Naive B cell (primary cell): ENCODE measurements at regions not wholly inside any gene's neighbourhood (a gene's known extent, or its start where the extent isn't known, plus 50 kb on each side); places are given as distances from the start of the nearest gene placed in this dataset.
"Not testable (repeated sequence)": the region's sequence is repeated elsewhere in the genome, so short reads cannot be mapped to it uniquely, and the experiment has no call there.

Experiments used
- ATAC-seq, 2 donors: fragments of 150-1000 bp; cut with Tn5 transposase; 2 replicates each; pipeline ENCODE4 v1.10.0; 2021; ENCODE audit warnings: low read depth in 2 of 2, mild to moderate bottlenecking in 2 of 2, moderate library complexity in 2 of 2
- DNase-seq: peaks from one replicate; pipeline ENCODE4 v3.0.0; 2022
- H3K27ac Mint-ChIP-seq, 6 donors: one replicate each; pipeline ENCODE4 v1.8.0; 2020 to 2022; ENCODE audit warnings: mild to moderate bottlenecking in 6 of 6, mixed read lengths in 6 of 6, moderate library complexity in 5 of 6, inconsistent platforms in 2 of 6
- H3K27me3 Mint-ChIP-seq, 3 donors: one replicate each; pipeline ENCODE4 v1.8.0; 2021 to 2022; ENCODE audit warnings: mixed read lengths in 3 of 3, mild to moderate bottlenecking in 1 of 3
- H3K36me3 Mint-ChIP-seq, 2 donors: one replicate each; pipeline ENCODE4 v1.8.0; 2020 to 2022; ENCODE audit warnings: mixed read lengths in 2 of 2, inconsistent platforms in 1 of 2, mild to moderate bottlenecking in 1 of 2
- H3K4me1 Mint-ChIP-seq, 3 donors: one replicate each; pipeline ENCODE4 v1.8.0; 2020 to 2022; ENCODE audit warnings: mixed read lengths in 3 of 3, inconsistent platforms in 1 of 3, mild to moderate bottlenecking in 1 of 3, moderate library complexity in 1 of 3
- H3K4me3 Mint-ChIP-seq, 8 donors: one replicate each; pipeline ENCODE4 v1.8.0; 2020 to 2022; ENCODE audit warnings: mild to moderate bottlenecking in 8 of 8, mixed read lengths in 8 of 8, moderate library complexity in 8 of 8, inconsistent platforms in 2 of 8
- H3K9me3 Mint-ChIP-seq, 7 donors: one replicate each; pipeline ENCODE4 v1.8.0; 2020 to 2022; ENCODE audit warnings: mixed read lengths in 7 of 7, mild to moderate bottlenecking in 5 of 7, inconsistent platforms in 2 of 7, moderate library complexity in 1 of 7

DNA sequence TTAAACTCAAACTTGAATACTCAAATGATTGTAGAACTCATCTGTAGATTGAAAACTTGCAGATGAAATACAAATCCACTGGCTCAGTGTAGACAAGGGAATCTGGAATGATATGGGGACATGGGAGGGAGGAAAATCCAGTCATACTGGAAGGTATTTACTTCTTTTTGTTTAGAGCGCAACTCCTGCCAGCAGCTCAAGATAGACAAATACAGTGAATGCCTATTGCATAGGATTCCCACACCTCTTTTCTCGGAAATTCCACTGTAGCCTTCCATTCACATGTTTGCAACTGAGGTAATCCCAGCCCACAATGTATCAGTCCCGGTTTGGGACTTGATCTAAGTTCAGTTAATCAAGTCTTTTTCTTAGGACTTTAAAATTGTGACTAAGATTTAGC is 311.2 kb downstream of the PTPRC start:
- Mint-ChIP-seq H3K27ac (no peak overlapping the region), H3K4me1 (peaks cover 0 to 13% (median 1%) of the 10 kb centered on the region in 3 donors), H3K9me3 (peaks cover 0 to 11% (median 8%) of the 10 kb centered on the region in 7 donors), H3K4me3 (no peak overlapping the region), H3K27me3 (peaks cover 0 to 3% (median 0%) of the 10 kb centered on the region in 3 donors), H3K36me3 (no peaks in the 10 kb centered on the region)
- DNase-seq (no peak), ATAC-seq (no peak)

DNA sequence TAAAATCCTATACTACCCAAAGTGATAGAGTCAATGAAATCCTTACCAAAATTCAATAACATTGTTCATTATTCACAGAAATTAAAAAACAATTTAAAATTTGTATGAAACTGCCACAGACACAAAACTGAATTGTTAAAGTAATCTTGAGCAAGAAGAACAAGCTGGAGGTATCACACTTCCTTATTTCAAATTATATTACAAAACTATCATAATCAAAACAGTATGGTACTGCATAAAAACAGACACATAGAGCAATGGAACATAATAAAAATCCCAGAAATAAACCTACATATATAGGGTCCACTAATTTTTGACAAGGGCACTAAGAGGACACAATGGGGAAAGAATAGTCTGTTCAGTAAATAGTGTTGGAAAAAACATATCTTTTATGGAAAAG is 316.2 kb downstream of the PTPRC start:
- Mint-ChIP-seq H3K36me3 (no peaks in the 10 kb centered on the region), H3K4me1 (peaks cover 0 to 13% (median 1%) of the 10 kb centered on the region in 3 donors), H3K27me3 (peaks cover 0 to 3% (median 0%) of the 10 kb centered on the region in 3 donors), H3K9me3 (peaks cover 0 to 14% (median 7%) of the 10 kb centered on the region in 7 donors), H3K27ac (no peak overlapping the region), H3K4me3 (no peak overlapping the region)
- no peak for DNase-seq
- ATAC-seq: no peak

DNA sequence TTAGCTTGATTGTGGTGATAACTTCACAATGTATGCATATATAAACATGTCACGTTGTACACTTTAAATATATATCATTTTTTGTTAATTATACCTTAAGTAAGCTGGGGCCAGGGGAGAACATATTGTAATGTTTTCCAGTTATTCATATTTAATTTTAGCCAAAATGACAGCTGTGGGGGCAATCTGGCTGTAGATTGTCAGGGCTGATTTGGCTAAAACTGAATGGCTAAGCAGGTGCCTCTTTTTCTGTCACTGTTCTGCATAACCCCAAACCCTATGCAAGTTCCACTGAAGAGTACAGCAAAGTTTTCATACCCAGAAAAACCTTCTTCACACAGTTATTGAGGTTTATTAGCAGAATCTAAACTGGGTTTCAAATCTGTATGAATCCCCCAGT is 318.2 kb downstream of the PTPRC start:
- Mint-ChIP-seq H3K36me3 (no peaks in the 10 kb centered on the region), H3K4me1 (peaks cover 0 to 7% (median 1%) of the 10 kb centered on the region in 3 donors), H3K27me3 (peaks cover 0 to 3% (median 0%) of the 10 kb centered on the region in 3 donors), H3K4me3 (no peak overlapping the region), H3K9me3 (peaks cover 0 to 14% (median 7%) of the 10 kb centered on the region in 7 donors), H3K27ac (no peak overlapping the region)
- DNase-seq: no peak
- no peak for ATAC-seq

- DNase-seq: no peak
- Mint-ChIP-seq H3K27me3 (no peaks in the 10 kb centered on the region), H3K36me3 (no peaks in the 10 kb centered on the region), H3K4me3 (no peak overlapping the region), H3K9me3 (peaks cover 2 to 24% (median 13%) of the 10 kb centered on the region in 7 donors), H3K4me1 (no peaks in the 10 kb centered on the region), H3K27ac (no peak overlapping the region)
- no peak for ATAC-seq
Measured at GRCh38 chr1:198959032-198959431, 320.2 kb downstream of the PTPRC start.

- H3K9me3 Mint-ChIP-seq: peaks cover 0 to 20% (median 10%) of the 10 kb centered on the region in 7 donors
- H3K27me3 Mint-ChIP-seq: no peaks in the 10 kb centered on the region
- no peak for ATAC-seq
- H3K4me1 Mint-ChIP-seq: no peaks in the 10 kb centered on the region
- no peak for DNase-seq
- no peaks in the 10 kb centered on the region for H3K36me3 Mint-ChIP-seq
- H3K4me3 Mint-ChIP-seq: no peak overlapping the region
- H3K27ac Mint-ChIP-seq: no peak overlapping the region
Measured at GRCh38 chr1:198959676-198960075, 320.8 kb downstream of the PTPRC start.

- H3K4me1 Mint-ChIP-seq, ATAC-seq, H3K27me3 Mint-ChIP-seq, H3K4me3 Mint-ChIP-seq, DNase-seq: not testable (repeated sequence)
- Mint-ChIP-seq H3K9me3 (peaks cover 6 to 24% (median 17%) of the 10 kb centered on the region in 7 donors), H3K27ac (peak overlapping the region in 2 of 6 donors; percentile 30 to 53), H3K36me3 (peaks cover 9 to 14% of the 10 kb centered on the region in 2 donors)
Measured at GRCh38 chr1:198963796-198964195, 325.0 kb downstream of the PTPRC start.

- peak overlapping the region in 7 of 8 donors; percentile 19 to 74 (median 59) for H3K4me3 Mint-ChIP-seq
- DNase-seq (peak; percentile 14), ATAC-seq (peak; percentile 60 to 80)
- peak overlapping the region in 1 of 6 donors; percentile 53 for H3K27ac Mint-ChIP-seq
- H3K4me1 Mint-ChIP-seq: peaks cover 0 to 9% (median 7%) of the 10 kb centered on the region in 3 donors
- peaks cover 6 to 24% (median 17%) of the 10 kb centered on the region in 7 donors for H3K9me3 Mint-ChIP-seq
- H3K27me3 Mint-ChIP-seq: peaks cover 0 to 7% (median 0%) of the 10 kb centered on the region in 3 donors
- H3K36me3 Mint-ChIP-seq: peaks cover 9 to 14% of the 10 kb centered on the region in 2 donors
Measured at GRCh38 chr1:198966519-198966918, 327.7 kb downstream of the PTPRC start.

GRCh38 chr1:198967566-198967965 is 328.7 kb downstream of the PTPRC start:
- DNase-seq (no peak), ATAC-seq (no peak)
- peak overlapping the region in 1 of 6 donors; percentile 39 for H3K27ac Mint-ChIP-seq
- H3K36me3 Mint-ChIP-seq: peaks cover 9 to 14% of the 10 kb centered on the region in 2 donors
- peaks cover 6 to 23% (median 16%) of the 10 kb centered on the region in 7 donors for H3K9me3 Mint-ChIP-seq
- peaks cover 0 to 9% (median 7%) of the 10 kb centered on the region in 3 donors for H3K4me1 Mint-ChIP-seq
- H3K27me3 Mint-ChIP-seq: peaks cover 0 to 7% (median 0%) of the 10 kb centered on the region in 3 donors
- H3K4me3 Mint-ChIP-seq: peak overlapping the region in 1 of 8 donors; percentile 53

DNA sequence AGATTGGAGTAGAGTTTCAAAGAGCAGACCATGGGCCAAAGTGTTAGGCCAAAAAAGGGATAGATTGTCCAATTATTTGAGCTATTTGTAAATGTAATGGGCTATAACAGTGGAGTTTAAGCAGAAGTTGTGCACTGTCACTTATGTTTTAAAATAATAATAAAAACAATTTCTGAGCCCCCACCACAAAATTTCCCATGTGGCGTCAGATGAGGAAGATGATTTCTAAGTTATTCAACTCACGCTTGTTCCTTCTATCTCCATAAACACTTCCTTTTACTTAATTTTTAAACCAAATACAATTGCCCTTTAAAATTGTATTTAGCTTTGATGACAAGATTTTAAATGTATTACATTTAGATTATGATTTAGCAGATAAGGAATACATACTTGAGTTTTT is 330.0 kb downstream of the PTPRC start:
- H3K36me3 Mint-ChIP-seq: peaks cover 9 to 14% of the 10 kb centered on the region in 2 donors
- DNase-seq: no peak
- no peak overlapping the region for H3K4me3 Mint-ChIP-seq
- peaks cover 6 to 17% (median 13%) of the 10 kb centered on the region in 7 donors for H3K9me3 Mint-ChIP-seq
- no peak overlapping the region for H3K27ac Mint-ChIP-seq
- peaks cover 0 to 7% (median 0%) of the 10 kb centered on the region in 3 donors for H3K27me3 Mint-ChIP-seq
- peaks cover 4 to 15% (median 7%) of the 10 kb centered on the region in 3 donors for H3K4me1 Mint-ChIP-seq
- ATAC-seq: no peak

- Mint-ChIP-seq H3K36me3 (peaks cover 9 to 11% of the 10 kb centered on the region in 2 donors), H3K4me1 (peaks cover 4 to 15% (median 7%) of the 10 kb centered on the region in 3 donors)
Measured at GRCh38 chr1:198969981-198970380, 331.1 kb downstream of the PTPRC start.

GRCh38 chr1:198970916-198971315 is 332.1 kb downstream of the PTPRC start:
- Mint-ChIP-seq H3K27me3 (peaks cover 0 to 1% (median 0%) of the 10 kb centered on the region in 3 donors), H3K4me1 (peaks cover 4 to 15% (median 7%) of the 10 kb centered on the region in 3 donors), H3K27ac (no peak overlapping the region), H3K36me3 (peaks cover under 1 to 2% of the 10 kb centered on the region in 2 donors), H3K4me3 (no peak overlapping the region), H3K9me3 (peaks cover 0 to 2% (median 0%) of the 10 kb centered on the region in 7 donors)
- DNase-seq (no peak), ATAC-seq (no peak)

More at GRCh38 chr1:198969981-198970380, 331.1 kb downstream of the PTPRC start:
- peaks cover 0 to 7% (median 0%) of the 10 kb centered on the region in 3 donors for H3K27me3 Mint-ChIP-seq
- H3K27ac Mint-ChIP-seq: no peak overlapping the region
- H3K4me3 Mint-ChIP-seq: no peak overlapping the region
- DNase-seq: no peak
- peaks cover 4 to 11% (median 7%) of the 10 kb centered on the region in 7 donors for H3K9me3 Mint-ChIP-seq
- no peak for ATAC-seq

- no peaks in the 10 kb centered on the region for H3K9me3 Mint-ChIP-seq
- H3K27ac Mint-ChIP-seq: no peak overlapping the region
- ATAC-seq (no peak), DNase-seq (no peak)
- H3K27me3 Mint-ChIP-seq: no peaks in the 10 kb centered on the region
- H3K36me3 Mint-ChIP-seq: no peaks in the 10 kb centered on the region
- H3K4me3 Mint-ChIP-seq: no peak overlapping the region
- peaks cover 0 to 6% (median 4%) of the 10 kb centered on the region in 3 donors for H3K4me1 Mint-ChIP-seq
Measured at GRCh38 chr1:198977909-198978308, 339.1 kb downstream of the PTPRC start.

DNA sequence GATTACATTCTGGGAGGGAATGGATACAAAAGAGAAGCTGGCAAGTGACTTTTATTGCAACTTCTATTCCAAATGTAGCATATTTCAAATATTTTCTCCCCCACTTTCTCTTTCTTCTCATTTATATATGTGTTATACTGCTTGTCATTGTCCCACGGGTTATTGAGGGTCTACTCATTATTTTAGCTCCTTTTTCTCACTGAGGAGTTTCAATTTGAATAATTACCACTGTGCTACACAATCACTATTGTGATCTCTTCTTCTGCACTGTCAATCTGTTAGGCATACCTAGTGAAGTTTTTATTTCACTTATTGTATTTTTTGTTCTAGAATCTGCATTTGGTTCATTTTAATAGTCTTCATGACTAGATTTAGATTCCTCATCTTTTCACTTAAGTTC is 339.7 kb downstream of the PTPRC start:
- no peak overlapping the region for H3K27ac Mint-ChIP-seq
- H3K4me3 Mint-ChIP-seq: no peak overlapping the region
- no peaks in the 10 kb centered on the region for H3K36me3 Mint-ChIP-seq
- no peaks in the 10 kb centered on the region for H3K9me3 Mint-ChIP-seq
- peaks cover 0 to 1% (median under 1%) of the 10 kb centered on the region in 3 donors for H3K4me1 Mint-ChIP-seq
- no peak for DNase-seq
- ATAC-seq: no peak
- H3K27me3 Mint-ChIP-seq: no peaks in the 10 kb centered on the region

DNA sequence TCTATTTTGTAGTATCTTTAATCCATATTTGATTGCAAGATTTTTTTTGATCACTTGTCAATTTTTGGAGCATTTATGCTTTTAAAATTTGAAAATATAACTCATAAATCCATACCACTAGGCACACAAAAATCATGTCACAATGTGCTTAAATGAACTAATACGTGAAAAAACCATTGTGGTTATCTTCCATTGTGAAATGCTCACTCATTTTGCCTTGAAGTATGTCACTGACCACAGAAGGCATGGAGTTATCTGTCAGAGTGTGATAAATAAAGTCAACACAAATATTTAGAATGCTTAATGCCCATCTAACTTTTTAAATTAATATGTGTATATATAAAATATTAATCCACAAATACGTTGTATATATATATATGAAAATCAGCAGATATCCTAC is 347.2 kb downstream of the PTPRC start:
- peaks cover 0 to 7% (median 0%) of the 10 kb centered on the region in 7 donors for H3K9me3 Mint-ChIP-seq
- H3K36me3 Mint-ChIP-seq: no peaks in the 10 kb centered on the region
- H3K27me3 Mint-ChIP-seq: peaks cover 0 to 4% (median 0%) of the 10 kb centered on the region in 3 donors
- peaks cover 0 to 8% (median 6%) of the 10 kb centered on the region in 3 donors for H3K4me1 Mint-ChIP-seq
- DNase-seq: no peak
- no peak for ATAC-seq
- no peak overlapping the region for H3K4me3 Mint-ChIP-seq
- H3K27ac Mint-ChIP-seq: no peak overlapping the region
